CD4-positive, CD25-positive, alpha-beta regulatory T cell (primary cell): ENCODE measurements at regions not wholly inside any gene's neighbourhood (a gene's known extent, or its start where the extent isn't known, plus 50 kb on each side); places are given as distances from the start of the nearest gene placed in this dataset.
A peak's percentile ranks its signal among the peaks of the same experiment; 100 is the strongest.
"Not testable (repeated sequence)": the region's sequence is repeated elsewhere in the genome, so short reads cannot be mapped to it uniquely, and the experiment has no call there.

Experiments
- ATAC-seq, 2 donors: fragments of 150-1000 bp; cut with Tn5 transposase; one replicate each; pipeline ENCODE4 v1.10.0; 2021; ENCODE audit warnings: low read depth in 2 of 2, moderate number of reproducible peaks in 2 of 2, moderate library complexity in 1 of 2
- DNase-seq, 3 donors: peaks; one replicate each; pipeline versions ENCODE4 v3.0.0 to v3.0.0-alpha.2; 2012 to 2022; ENCODE audit warnings: mixed read lengths in 1 of 3
- H3K27ac ChIP-seq: one replicate; pipeline ENCODE4 v1.7.0; 2013; ENCODE audit warnings: mild to moderate bottlenecking, low read length; ENCODE audit not compliant: insufficient read depth, poor library complexity, severe bottlenecking
- H3K27me3 ChIP-seq: one replicate; pipeline ENCODE4 v1.7.0; 2013; ENCODE audit warnings: low read length; ENCODE audit not compliant: control insufficient read depth, insufficient read depth
- H3K36me3 ChIP-seq: one replicate; pipeline ENCODE4 v1.7.0; 2013; ENCODE audit warnings: mild to moderate bottlenecking, low read length, moderate library complexity; ENCODE audit not compliant: control insufficient read depth, insufficient read depth
- H3K4me1 ChIP-seq: 2 replicates; pipeline ENCODE4 v1.7.0; 2013; ENCODE audit warnings: mild to moderate bottlenecking, low read length; ENCODE audit not compliant: insufficient read depth, control insufficient read depth, poor library complexity, severe bottlenecking
- H3K4me3 ChIP-seq: one replicate; pipeline ENCODE4 v1.7.0; 2013; ENCODE audit warnings: low read depth, mild to moderate bottlenecking, low read length, moderate library complexity
- H3K9me3 ChIP-seq, 2 experiments: 1 replicate in 1 of 2; 2 replicates in 1 of 2; pipeline ENCODE4 v1.7.0; 2013; ENCODE audit warnings: low read length in 2 of 2, mild to moderate bottlenecking in 1 of 2, moderate library complexity in 1 of 2; ENCODE audit not compliant: control insufficient read depth in 2 of 2
- H3K27ac Mint-ChIP-seq, 3 donors: one replicate each; pipeline ENCODE4 v1.8.0; 2020 to 2022; ENCODE audit warnings: mild to moderate bottlenecking in 3 of 3, mixed read lengths in 3 of 3, moderate library complexity in 2 of 3
- H3K27me3 Mint-ChIP-seq: one replicate; pipeline ENCODE4 v1.8.0; 2022; ENCODE audit warnings: mild to moderate bottlenecking, mixed read lengths
- H3K36me3 Mint-ChIP-seq: one replicate; pipeline ENCODE4 v1.8.0; 2020; ENCODE audit warnings: mixed read lengths
- H3K4me1 Mint-ChIP-seq, 4 donors: one replicate each; pipeline ENCODE4 v1.8.0; 2020 to 2022; ENCODE audit warnings: mixed read lengths in 4 of 4, mild to moderate bottlenecking in 1 of 4
- H3K4me3 Mint-ChIP-seq, 4 donors: one replicate each; pipeline ENCODE4 v1.8.0; 2020 to 2022; ENCODE audit warnings: mild to moderate bottlenecking in 4 of 4, mixed read lengths in 4 of 4, moderate library complexity in 3 of 4
- H3K9me3 Mint-ChIP-seq, 7 donors: one replicate each; pipeline ENCODE4 v1.8.0; 2020 to 2022; ENCODE audit warnings: mixed read lengths in 7 of 7, mild to moderate bottlenecking in 3 of 7, moderate library complexity in 2 of 7

DNA sequence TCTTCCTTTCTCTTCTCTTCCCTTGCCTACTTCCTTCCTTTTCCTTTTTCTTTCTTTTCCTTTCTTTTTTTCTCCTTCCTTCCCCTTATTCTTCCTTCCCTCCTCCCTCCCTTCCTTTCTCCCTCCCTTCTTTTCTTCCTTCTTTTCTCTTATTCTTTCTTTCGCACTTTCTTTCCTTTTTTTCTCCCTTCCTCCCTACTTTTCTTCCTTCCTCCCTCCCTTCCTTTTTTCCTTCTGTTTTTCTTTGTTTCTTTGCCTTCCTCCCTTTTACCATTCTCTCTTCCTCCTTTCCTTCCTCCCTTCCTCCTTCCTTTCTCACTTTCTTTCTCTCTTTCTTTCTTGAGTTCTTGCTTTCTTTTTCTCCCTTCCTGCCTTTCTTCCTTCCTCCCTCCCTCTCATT is 416.5 kb downstream of the ANKRD30B start:
- H3K27me3 Mint-ChIP-seq, H3K4me1 ChIP-seq, ATAC-seq, H3K4me3 Mint-ChIP-seq, H3K4me3 ChIP-seq, H3K27ac ChIP-seq, H3K27me3 ChIP-seq, H3K4me1 Mint-ChIP-seq, DNase-seq, H3K27ac Mint-ChIP-seq, H3K36me3 ChIP-seq, H3K36me3 Mint-ChIP-seq, H3K9me3 ChIP-seq, H3K9me3 Mint-ChIP-seq: not testable (repeated sequence)

DNA sequence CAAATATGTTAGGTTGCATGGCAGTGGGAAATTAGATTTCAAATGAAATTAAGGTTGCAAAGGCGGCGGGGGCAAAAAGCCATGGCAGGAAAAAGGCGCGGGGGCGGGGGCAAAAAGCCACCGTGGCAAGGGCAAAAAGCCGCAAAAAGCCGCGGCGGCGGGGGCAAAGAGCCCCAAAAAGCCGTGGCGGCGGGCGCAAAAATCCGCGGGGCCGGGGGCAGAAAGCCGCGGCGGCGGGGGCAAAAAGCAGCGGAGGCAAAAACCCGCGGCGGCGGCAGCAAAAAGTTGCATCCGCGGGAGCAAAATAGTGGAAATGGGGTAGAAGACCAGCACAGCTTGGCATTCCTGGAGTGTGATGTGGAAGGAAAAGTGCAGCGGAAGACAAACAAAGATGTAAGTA is 417.1 kb downstream of the ANKRD30B start:
- no peak for ATAC-seq
- no peak for DNase-seq
- Mint-ChIP-seq H3K27me3 (no peaks in the 10 kb centered on the region), H3K9me3 (peaks cover 0 to 6% (median 2%) of the 10 kb centered on the region in 7 donors), H3K27ac (no peak overlapping the region), H3K4me3 (no peak overlapping the region), H3K4me1 (no peaks in the 10 kb centered on the region), H3K36me3 (no peaks in the 10 kb centered on the region)
- no peaks in the 10 kb centered on the region for H3K9me3 ChIP-seq
- no peaks in the 10 kb centered on the region for H3K4me1 ChIP-seq
- H3K27me3 ChIP-seq: no peaks in the 10 kb centered on the region
- no peak overlapping the region for H3K27ac ChIP-seq
- H3K36me3 ChIP-seq: no peaks in the 10 kb centered on the region
- H3K4me3 ChIP-seq: no peak overlapping the region

DNA sequence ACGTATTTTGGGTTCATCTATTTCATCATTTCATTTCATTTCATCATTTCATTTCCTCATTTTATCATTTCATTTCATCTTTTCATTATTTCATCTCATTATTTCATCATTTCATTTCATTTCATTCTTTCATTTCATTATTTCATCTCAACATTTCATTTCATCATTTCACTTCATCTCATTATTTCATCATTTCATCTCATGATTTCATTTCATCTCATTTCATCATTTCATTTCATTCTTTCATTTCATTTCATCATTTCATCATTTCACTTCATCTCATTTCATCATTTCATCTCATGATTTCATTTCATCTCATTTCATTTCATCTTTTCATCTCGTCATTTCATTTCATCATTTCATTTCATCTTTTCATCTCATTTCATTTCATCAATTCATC is 445.1 kb downstream of the ANKRD30B start:
- H3K9me3 Mint-ChIP-seq: peaks cover 0 to 20% (median 4%) of the 10 kb centered on the region in 7 donors
- H3K4me1 Mint-ChIP-seq, H3K9me3 ChIP-seq, H3K4me3 Mint-ChIP-seq, H3K36me3 ChIP-seq, H3K27ac Mint-ChIP-seq, H3K4me1 ChIP-seq, H3K27me3 Mint-ChIP-seq, ATAC-seq, H3K36me3 Mint-ChIP-seq, H3K4me3 ChIP-seq, DNase-seq, H3K27me3 ChIP-seq, H3K27ac ChIP-seq: not testable (repeated sequence)

DNA sequence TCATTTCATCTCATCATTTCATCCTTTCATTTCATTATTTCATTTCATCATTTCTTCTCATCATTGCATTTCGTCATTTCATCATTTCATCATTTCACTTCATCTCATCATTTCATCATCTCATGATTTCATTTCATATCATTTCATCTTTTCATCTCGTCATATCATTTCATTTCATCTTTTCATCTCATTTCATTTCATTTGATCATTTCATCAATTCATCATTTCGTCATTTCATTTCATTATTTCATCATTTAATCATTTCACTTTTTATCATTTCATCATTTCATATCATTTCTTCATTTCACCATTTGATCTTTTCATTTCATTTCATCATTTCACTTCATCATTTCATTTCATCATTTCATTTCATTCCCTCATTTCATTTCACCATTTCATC is 445.8 kb downstream of the ANKRD30B start:
- H3K36me3 ChIP-seq, H3K36me3 Mint-ChIP-seq, H3K27ac Mint-ChIP-seq, ATAC-seq, H3K4me1 ChIP-seq, H3K4me3 ChIP-seq, H3K27ac ChIP-seq, H3K27me3 Mint-ChIP-seq, DNase-seq, H3K4me1 Mint-ChIP-seq, H3K9me3 ChIP-seq, H3K4me3 Mint-ChIP-seq, H3K27me3 ChIP-seq: not testable (repeated sequence)
- H3K9me3 Mint-ChIP-seq: peaks cover 0 to 12% (median 1%) of the 10 kb centered on the region in 7 donors

DNA sequence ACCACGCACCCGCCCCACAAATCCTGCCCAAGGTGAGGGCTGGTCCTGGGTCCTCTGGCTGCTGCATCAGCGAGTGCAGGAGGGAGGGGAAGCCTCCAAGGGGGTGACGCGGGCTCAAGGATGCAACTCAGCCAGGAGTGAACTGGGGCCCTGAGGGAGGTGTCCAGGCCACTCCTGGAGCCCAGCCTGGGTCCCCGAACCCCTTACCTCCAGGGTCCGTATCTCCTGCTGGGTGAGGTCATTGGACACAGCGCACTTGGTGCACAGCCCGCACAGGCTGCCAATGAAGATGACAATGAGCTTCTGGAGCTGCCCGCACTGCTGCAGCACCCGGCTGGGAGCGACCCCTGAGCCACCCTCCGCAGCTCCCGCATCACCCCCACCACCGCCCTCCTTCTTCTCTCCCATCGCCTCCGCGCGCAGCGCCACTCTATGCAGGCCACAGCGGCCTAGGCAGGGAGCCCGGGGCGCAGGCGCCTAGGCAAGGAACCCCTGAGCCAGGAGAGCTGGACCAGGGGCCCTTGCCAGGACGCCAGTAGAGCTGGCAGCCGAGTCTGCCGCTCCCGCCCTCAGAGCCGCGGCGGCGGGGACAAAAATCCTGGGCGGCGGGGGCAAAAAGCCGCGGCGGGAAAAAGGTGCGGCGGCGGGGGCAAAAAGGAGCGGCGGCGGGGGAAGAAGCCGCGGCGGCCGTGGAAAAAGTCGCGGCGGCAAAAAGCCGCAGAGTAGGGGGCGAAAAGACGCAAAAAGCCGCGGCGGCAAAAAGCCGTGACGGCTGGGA is 449.6 kb downstream of the ANKRD30B start:
- not testable (repeated sequence) for H3K9me3 ChIP-seq, H3K27me3 Mint-ChIP-seq, ATAC-seq, H3K4me1 Mint-ChIP-seq, DNase-seq, H3K27me3 ChIP-seq, H3K4me1 ChIP-seq, H3K4me3 ChIP-seq, H3K36me3 Mint-ChIP-seq, H3K27ac Mint-ChIP-seq, H3K36me3 ChIP-seq, H3K27ac ChIP-seq
- H3K4me3 Mint-ChIP-seq: peak overlapping the region in 1 of 4 donors; percentile 31
- H3K9me3 Mint-ChIP-seq: peaks cover 0 to 12% (median 4%) of the 10 kb centered on the region in 7 donors

DNA sequence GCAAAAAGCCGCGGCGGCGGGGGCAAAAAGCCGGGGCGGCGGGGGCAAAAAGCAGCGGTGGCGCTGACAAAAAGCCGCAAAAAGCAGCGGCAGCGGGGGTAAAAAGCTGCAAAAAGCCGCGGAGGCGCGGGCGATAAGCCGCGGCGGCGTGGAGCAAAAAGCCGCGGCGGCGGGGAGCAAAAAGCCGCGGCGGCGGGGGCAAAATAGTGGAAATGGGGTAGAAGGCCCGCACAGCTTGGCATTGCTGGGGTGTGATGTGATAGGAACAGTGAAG is 450.1 kb downstream of the ANKRD30B start:
- no peaks in the 10 kb centered on the region for H3K36me3 Mint-ChIP-seq
- H3K27me3 Mint-ChIP-seq: peaks cover 7% of the 10 kb centered on the region
- H3K4me1 Mint-ChIP-seq: peaks cover 0 to 5% (median 0%) of the 10 kb centered on the region in 4 donors

More for the DNA sequence above, 450.1 kb downstream of the ANKRD30B start:
- no peak overlapping the region for H3K27ac ChIP-seq
- no peaks in the 10 kb centered on the region for H3K9me3 ChIP-seq
- no peak overlapping the region for H3K4me3 ChIP-seq
- no peaks in the 10 kb centered on the region for H3K27me3 ChIP-seq
- H3K9me3 Mint-ChIP-seq: peaks cover 1 to 12% (median 4%) of the 10 kb centered on the region in 7 donors
- no peak overlapping the region for H3K27ac Mint-ChIP-seq
- DNase-seq: no peak
- H3K4me3 Mint-ChIP-seq: peak overlapping the region in 2 of 4 donors; percentile 39 to 47
- H3K36me3 ChIP-seq: no peaks in the 10 kb centered on the region
- H3K4me1 ChIP-seq: no peaks in the 10 kb centered on the region
- no peak for ATAC-seq
